Loucy (cell line): ENCODE measurements at regions not wholly inside any gene's neighbourhood (a gene's known extent, or its start where the extent isn't known, plus 50 kb on each side); places are given as distances from the start of the nearest gene placed in this dataset.

Experiments used
- H2AFZ ChIP-seq: fragments of 200-600 bp; sonication (generic); 2 replicates; pipeline ENCODE4 v1.6.0; 2016; ENCODE audit warnings: antibody characterized with exemption, mild to moderate bottlenecking, low read length, moderate library complexity
- H3F3A ChIP-seq: fragments of 200-600 bp; 2 replicates; pipeline ENCODE4 v1.6.0; 2016; ENCODE audit warnings: antibody characterized with exemption, low read depth, mild to moderate bottlenecking
- H3K27me3 ChIP-seq: fragments of 200-600 bp; sonication (generic); 2 replicates; pipeline ENCODE4 v1.6.1; 2014; ENCODE audit warnings: low read length, mild to moderate bottlenecking; ENCODE audit not compliant: insufficient read depth, poor library complexity, severe bottlenecking
- H3K36me3 ChIP-seq: fragments of 200-600 bp; sonication (generic); 2 replicates; pipeline ENCODE4 v1.6.1; 2016; ENCODE audit warnings: low read length; ENCODE audit not compliant: insufficient read depth
- H3K4me1 ChIP-seq: fragments of 200-600 bp; sonication (generic); 2 replicates; pipeline ENCODE4 v1.5.1; 2014; ENCODE audit warnings: low read length, mild to moderate bottlenecking; ENCODE audit not compliant: insufficient read depth, poor library complexity, severe bottlenecking
- H3K4me2 ChIP-seq: fragments of 200-600 bp; sonication (generic); 2 replicates; pipeline ENCODE4 v1.6.0; 2014; ENCODE audit warnings: antibody characterized with exemption, low read length, low read depth, mild to moderate bottlenecking; ENCODE audit not compliant: poor library complexity, severe bottlenecking
- H3K4me3 ChIP-seq: fragments of 200-600 bp; sonication (generic); 2 replicates; pipeline ENCODE4 v1.5.1; 2014; ENCODE audit warnings: low read length, mild to moderate bottlenecking, mixed read lengths; ENCODE audit not compliant: poor library complexity, severe bottlenecking
- H3K79me2 ChIP-seq: fragments of 200-600 bp; sonication (generic); 2 replicates; pipeline ENCODE4 v1.6.1; 2014; ENCODE audit warnings: low read length; ENCODE audit not compliant: insufficient read depth
- H3K9ac ChIP-seq: fragments of 200-600 bp; sonication (generic); 2 replicates; pipeline ENCODE4 v1.6.0; 2014; ENCODE audit warnings: mild to moderate bottlenecking, low read depth, low read length, moderate library complexity; ENCODE audit not compliant: poor library complexity, severe bottlenecking
- H3K9me2 ChIP-seq: fragments of 200-600 bp; sonication (generic); replicated peaks from 2 replicates; pipeline ENCODE4 v1.6.1; 2016; ENCODE audit warnings: low read depth, low read length, mixed read lengths
- H3K9me3 ChIP-seq: fragments of 200-600 bp; sonication (generic); 2 replicates; pipeline ENCODE4 v1.6.1; 2014; ENCODE audit warnings: mild to moderate bottlenecking, antibody characterized with exemption, low read length, low read depth; ENCODE audit not compliant: insufficient read depth
- H4K20me1 ChIP-seq: fragments of 200-600 bp; sonication (generic); 2 replicates; pipeline ENCODE4 v1.6.0; 2014; ENCODE audit warnings: antibody characterized with exemption, low read length, mild to moderate bottlenecking; ENCODE audit not compliant: insufficient read depth, poor library complexity, severe bottlenecking
- CTCF ChIP-seq: fragments of 200-600 bp; sonication (generic); conservative IDR thresholded peaks from 2 replicates; pipeline ENCODE4 v1.5.1; 2014; ENCODE audit warnings: mild to moderate bottlenecking, antibody characterized with exemption, low read length
- EZH2phosphoT487 ChIP-seq: fragments of 200-600 bp; IDR thresholded peaks from 2 replicates; pipeline ENCODE4 v1.6.1; 2018; ENCODE audit warnings: antibody characterized with exemption, mild to moderate bottlenecking, moderate library complexity, borderline replicate concordance

GRCh38 chr2:2702385-2702784, 371.3 kb upstream of the MYT1L start:
- Histone ChIP-seq H3K9me3 (no peaks in the 10 kb centered on the region), H2AFZ (no peak overlapping the region), H3K79me2 (no peaks in the 10 kb centered on the region), H3K4me2 (no peak overlapping the region), H3K9ac (peak overlapping the region; percentile 69), H3F3A (no peaks in the 10 kb centered on the region), H3K4me1 (peaks cover 57% of the 10 kb centered on the region), H4K20me1 (no peaks in the 10 kb centered on the region), H3K27me3 (no peaks in the 10 kb centered on the region), H3K9me2 (no peaks in the 10 kb centered on the region), H3K4me3 (no peak overlapping the region), H3K36me3 (no peaks in the 10 kb centered on the region)
- no peak for TF ChIP-seq EZH2phosphoT487
- TF ChIP-seq CTCF: no peak

- Histone ChIP-seq H3K4me2 (no peak overlapping the region), H3K27me3 (no peaks in the 10 kb centered on the region), H3K9ac (no peak overlapping the region), H4K20me1 (no peaks in the 10 kb centered on the region), H3K36me3 (no peaks in the 10 kb centered on the region), H3F3A (no peaks in the 10 kb centered on the region), H3K79me2 (no peaks in the 10 kb centered on the region), H3K4me1 (peaks cover 51% of the 10 kb centered on the region), H3K9me3 (no peaks in the 10 kb centered on the region), H2AFZ (no peak overlapping the region), H3K4me3 (no peak overlapping the region), H3K9me2 (no peaks in the 10 kb centered on the region)
- TF ChIP-seq EZH2phosphoT487 (no peak), CTCF (no peak)
Measured at GRCh38 chr2:2701813-2702212, 370.7 kb upstream of the MYT1L start.

GRCh38 chr2:2701176-2701781, 370.2 kb upstream of the MYT1L start:
- H3F3A ChIP-seq: no peaks in the 10 kb centered on the region
- TF ChIP-seq EZH2phosphoT487 (no peak), CTCF (no peak)
- no peak overlapping the region for H3K9ac ChIP-seq
- no peak overlapping the region for H3K4me2 ChIP-seq
- H3K36me3 ChIP-seq: no peaks in the 10 kb centered on the region
- H3K79me2 ChIP-seq: no peaks in the 10 kb centered on the region
- no peaks in the 10 kb centered on the region for H3K9me3 ChIP-seq
- no peak overlapping the region for H3K4me3 ChIP-seq
- H3K4me1 ChIP-seq: peaks cover 46% of the 10 kb centered on the region
- no peak overlapping the region for H2AFZ ChIP-seq
- no peaks in the 10 kb centered on the region for H4K20me1 ChIP-seq
- H3K9me2 ChIP-seq: no peaks in the 10 kb centered on the region
- H3K27me3 ChIP-seq: no peaks in the 10 kb centered on the region
